Activated naive CD8-positive, alpha-beta T cell treated with anti-CD3 and anti-CD28 coated beads for 36 hours (primary cell): ENCODE measurements at regions not wholly inside any gene's neighbourhood (a gene's known extent, or its start where the extent isn't known, plus 50 kb on each side); places are given as distances from the start of the nearest gene placed in this dataset.
"Not testable (repeated sequence)": the region's sequence is repeated elsewhere in the genome, so short reads cannot be mapped to it uniquely, and the experiment has no call there.

ENCODE experiments used
- DNase-seq: peaks from one replicate; pipeline ENCODE4 v3.0.0; 2021
- H3K27ac Mint-ChIP-seq: one replicate; pipeline ENCODE4 v1.8.0; 2022; ENCODE audit warnings: mild to moderate bottlenecking, moderate library complexity, mixed read lengths
- H3K27me3 Mint-ChIP-seq: one replicate; pipeline ENCODE4 v1.8.0; 2022; ENCODE audit warnings: mild to moderate bottlenecking, mixed read lengths
- H3K36me3 Mint-ChIP-seq: one replicate; pipeline ENCODE4 v1.8.0; 2021; ENCODE audit warnings: mild to moderate bottlenecking, mixed read lengths
- H3K4me1 Mint-ChIP-seq: one replicate; pipeline ENCODE4 v1.8.0; 2021; ENCODE audit warnings: mixed read lengths
- H3K4me3 Mint-ChIP-seq: one replicate; pipeline ENCODE4 v1.8.0; 2022; ENCODE audit warnings: mild to moderate bottlenecking, moderate library complexity, mixed read lengths
- H3K9me3 Mint-ChIP-seq: one replicate; pipeline ENCODE4 v1.8.0; 2022; ENCODE audit warnings: mixed read lengths

GRCh38 chr6:1222728-1223595, 88.9 kb upstream of the FOXQ1 start:
- no peak overlapping the region for H3K27ac Mint-ChIP-seq
- DNase-seq: no peak
- H3K36me3 Mint-ChIP-seq: no peaks in the 10 kb centered on the region
- H3K4me1 Mint-ChIP-seq: no peaks in the 10 kb centered on the region
- no peaks in the 10 kb centered on the region for H3K9me3 Mint-ChIP-seq
- peaks cover 11% of the 10 kb centered on the region for H3K27me3 Mint-ChIP-seq
- H3K4me3 Mint-ChIP-seq: no peak overlapping the region

- Mint-ChIP-seq H3K4me3 (no peak overlapping the region), H3K27ac (no peak overlapping the region), H3K27me3 (peaks cover 12% of the 10 kb centered on the region)
Measured at GRCh38 chr6:1217396-1217795, 94.5 kb upstream of the FOXQ1 start.

GRCh38 chr6:1216488-1216974, 95.4 kb upstream of the FOXQ1 start:
- no peak for DNase-seq
- Mint-ChIP-seq H3K4me3 (no peak overlapping the region), H3K9me3 (no peaks in the 10 kb centered on the region), H3K4me1 (no peaks in the 10 kb centered on the region), H3K27ac (no peak overlapping the region), H3K36me3 (no peaks in the 10 kb centered on the region), H3K27me3 (peaks cover 12% of the 10 kb centered on the region)

More at GRCh38 chr6:1217396-1217795, 94.5 kb upstream of the FOXQ1 start:
- DNase-seq: no peak
- no peaks in the 10 kb centered on the region for H3K36me3 Mint-ChIP-seq
- no peaks in the 10 kb centered on the region for H3K9me3 Mint-ChIP-seq
- no peaks in the 10 kb centered on the region for H3K4me1 Mint-ChIP-seq

GRCh38 chr6:1215884-1216487, 95.9 kb upstream of the FOXQ1 start:
- Mint-ChIP-seq H3K27me3 (peaks cover 12% of the 10 kb centered on the region), H3K4me1 (no peaks in the 10 kb centered on the region), H3K36me3 (no peaks in the 10 kb centered on the region), H3K4me3 (no peak overlapping the region), H3K9me3 (no peaks in the 10 kb centered on the region), H3K27ac (no peak overlapping the region)
- no peak for DNase-seq

GRCh38 chr6:1215023-1215422, 96.9 kb upstream of the FOXQ1 start:
- H3K4me3 Mint-ChIP-seq: no peak overlapping the region

GRCh38 chr6:1212919-1213318, 99.0 kb upstream of the FOXQ1 start:
- Mint-ChIP-seq H3K27me3 (peaks cover 21% of the 10 kb centered on the region), H3K4me1 (no peaks in the 10 kb centered on the region), H3K36me3 (no peaks in the 10 kb centered on the region), H3K27ac (no peak overlapping the region), H3K4me3 (no peak overlapping the region), H3K9me3 (no peaks in the 10 kb centered on the region)
- DNase-seq: no peak

More at GRCh38 chr6:1215023-1215422, 96.9 kb upstream of the FOXQ1 start:
- peaks cover 7% of the 10 kb centered on the region for H3K27me3 Mint-ChIP-seq
- no peaks in the 10 kb centered on the region for H3K36me3 Mint-ChIP-seq
- DNase-seq: no peak
- no peaks in the 10 kb centered on the region for H3K9me3 Mint-ChIP-seq
- H3K4me1 Mint-ChIP-seq: no peaks in the 10 kb centered on the region
- H3K27ac Mint-ChIP-seq: no peak overlapping the region

- DNase-seq, H3K36me3 Mint-ChIP-seq, H3K4me3 Mint-ChIP-seq, H3K9me3 Mint-ChIP-seq, H3K27ac Mint-ChIP-seq, H3K4me1 Mint-ChIP-seq: not testable (repeated sequence)
- peaks cover 23% of the 10 kb centered on the region for H3K27me3 Mint-ChIP-seq
Measured at GRCh38 chr6:1212138-1212537, 99.8 kb upstream of the FOXQ1 start.

- not testable (repeated sequence) for H3K4me3 Mint-ChIP-seq, DNase-seq, H3K9me3 Mint-ChIP-seq, H3K27ac Mint-ChIP-seq, H3K4me1 Mint-ChIP-seq, H3K36me3 Mint-ChIP-seq
- H3K27me3 Mint-ChIP-seq: peaks cover 38% of the 10 kb centered on the region
Measured at GRCh38 chr6:1210631-1211030, 101.3 kb upstream of the FOXQ1 start.

- no peaks in the 10 kb centered on the region for H3K4me1 Mint-ChIP-seq
- no peaks in the 10 kb centered on the region for H3K9me3 Mint-ChIP-seq
Measured at GRCh38 chr6:1208876-1209275, 103.0 kb upstream of the FOXQ1 start.

GRCh38 chr6:1203546-1203945, 108.4 kb upstream of the FOXQ1 start:
- no peaks in the 10 kb centered on the region for H3K9me3 Mint-ChIP-seq
- no peak for DNase-seq
- no peak overlapping the region for H3K4me3 Mint-ChIP-seq
- no peaks in the 10 kb centered on the region for H3K36me3 Mint-ChIP-seq
- peaks cover 13% of the 10 kb centered on the region for H3K4me1 Mint-ChIP-seq
- H3K27ac Mint-ChIP-seq: no peak overlapping the region
- peaks cover 44% of the 10 kb centered on the region for H3K27me3 Mint-ChIP-seq

More at GRCh38 chr6:1208876-1209275, 103.0 kb upstream of the FOXQ1 start:
- Mint-ChIP-seq H3K36me3 (no peaks in the 10 kb centered on the region), H3K4me3 (no peak overlapping the region), H3K27ac (no peak overlapping the region), H3K27me3 (peaks cover 49% of the 10 kb centered on the region)
- DNase-seq: no peak

- no peak overlapping the region for H3K27ac Mint-ChIP-seq
- H3K36me3 Mint-ChIP-seq: no peaks in the 10 kb centered on the region
- peaks cover 13% of the 10 kb centered on the region for H3K4me1 Mint-ChIP-seq
- no peaks in the 10 kb centered on the region for H3K9me3 Mint-ChIP-seq
- H3K27me3 Mint-ChIP-seq: peaks cover 31% of the 10 kb centered on the region
- no peak overlapping the region for H3K4me3 Mint-ChIP-seq
- DNase-seq: no peak
Measured at GRCh38 chr6:1202201-1202600, 109.7 kb upstream of the FOXQ1 start.

GRCh38 chr6:1201547-1202200, 110.2 kb upstream of the FOXQ1 start:
- no peaks in the 10 kb centered on the region for H3K9me3 Mint-ChIP-seq
- H3K27ac Mint-ChIP-seq: no peak overlapping the region
- H3K36me3 Mint-ChIP-seq: no peaks in the 10 kb centered on the region
- H3K4me1 Mint-ChIP-seq: peaks cover 13% of the 10 kb centered on the region
- H3K4me3 Mint-ChIP-seq: no peak overlapping the region
- peak; percentile 24 for DNase-seq
- peaks cover 26% of the 10 kb centered on the region for H3K27me3 Mint-ChIP-seq

- Mint-ChIP-seq H3K4me1 (peaks cover 13% of the 10 kb centered on the region), H3K27me3 (peaks cover 15% of the 10 kb centered on the region), H3K36me3 (no peaks in the 10 kb centered on the region), H3K4me3 (no peak overlapping the region), H3K27ac (no peak overlapping the region), H3K9me3 (peaks cover 3% of the 10 kb centered on the region)
- DNase-seq: no peak
Measured at GRCh38 chr6:1200409-1201101, 111.3 kb upstream of the FOXQ1 start.

- Mint-ChIP-seq H3K27me3 (peaks cover 15% of the 10 kb centered on the region), H3K36me3 (no peaks in the 10 kb centered on the region), H3K4me3 (no peak overlapping the region), H3K4me1 (peaks cover 13% of the 10 kb centered on the region), H3K27ac (no peak overlapping the region), H3K9me3 (peaks cover 4% of the 10 kb centered on the region)
- no peak for DNase-seq
Measured at GRCh38 chr6:1200081-1200408, 111.9 kb upstream of the FOXQ1 start.

- Mint-ChIP-seq H3K4me1 (peaks cover 7% of the 10 kb centered on the region), H3K4me3 (no peak overlapping the region), H3K9me3 (peaks cover 6% of the 10 kb centered on the region), H3K36me3 (no peaks in the 10 kb centered on the region), H3K27me3 (peaks cover 8% of the 10 kb centered on the region), H3K27ac (no peak overlapping the region)
- DNase-seq: no peak
Measured at GRCh38 chr6:1197309-1197708, 114.6 kb upstream of the FOXQ1 start.
